Heart left ventricle (tissue), 13 donors: ENCODE measurements at regions not wholly inside any gene's neighbourhood (a gene's known extent, or its start where the extent isn't known, plus 50 kb on each side); places are given as distances from the start of the nearest gene placed in this dataset.

Experiments used
- CTCF ChIP-seq, 12 donors: fragments of 200-600 bp; sonication (generic) in 4 of 12; IDR thresholded peaks; one replicate each; pipeline versions ENCODE4 v1.5.0 to v1.8.0; 2018 to 2022; ENCODE audit warnings: antibody characterized with exemption in 12 of 12, mild to moderate bottlenecking in 5 of 12
- POLR2A ChIP-seq, 2 donors: fragments of 450-650 bp; IDR thresholded peaks; one replicate each; pipeline ENCODE4 v1.6.1; 2017; ENCODE audit warnings: antibody characterized with exemption in 2 of 2, mild to moderate bottlenecking in 2 of 2, moderate library complexity in 2 of 2
- donor health status: ischemic (EF 13 %, LVEDD 7.1; RV severe dilation, severe dysfunction).
- donor health status: DM: no; HTN: yes; CAD: no.
- donor health status: DM: no; HTN: no; CAD: no.
- donor health status: ischemic (EF 25% LVEDD 6.9; RV normal size, moderate dysfunction).
- donor health status: ischemic (EF 25% LVEDD 5.7; RV mildly dilated, moderate dysfunction).
- donor health status: ischemic (EF 35%, LVEDD 5.7; RV mildly dilated, moderate dysfunction).
- donor health status: nonischemic (EF 11% LVEDD 7.7; RV severe dilation, severe dysfunction).
- donor health status: DM: yes; HTN: yes; CAD: no.
- donor health status: PGD.
- donor health status: ischemic (EF 29% LVEDD 5.4; RV normal size, mild dysfunction).
- donor health status: nonischemic (EF 23%, LVEDD 6.1; RV moderate dilation, normal function).

DNA sequence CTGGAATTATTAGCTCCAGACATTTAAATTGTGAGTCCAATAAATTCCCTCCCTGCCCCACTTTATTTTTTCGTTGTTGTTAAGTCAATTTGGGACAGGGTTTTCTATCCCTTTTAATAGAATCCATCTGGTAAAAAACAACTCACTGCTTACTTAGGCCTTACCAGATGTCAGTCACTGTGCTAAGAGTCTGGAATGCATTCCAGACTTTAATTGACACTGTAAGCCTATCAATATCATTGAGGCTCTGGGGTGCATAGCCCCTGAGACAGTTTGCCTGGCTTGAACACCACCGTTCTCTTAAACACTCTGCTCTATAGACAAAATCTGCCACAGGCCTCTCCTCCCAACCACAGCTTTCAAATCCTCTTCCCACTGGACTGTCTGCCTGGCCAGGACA lies 175.9 kb downstream of the NSG2 start:
- no peak for TF ChIP-seq CTCF (IDR thresholded peaks at IDR 0.05)
- no peak for TF ChIP-seq POLR2A (IDR thresholded peaks at IDR 0.05)
